Activated CD8-positive, alpha-beta memory T cell treated with anti-CD3 and anti-CD28 coated beads for 1 hour (primary cell): ENCODE measurements at regions not wholly inside any gene's neighbourhood (a gene's known extent, or its start where the extent isn't known, plus 50 kb on each side); places are given as distances from the start of the nearest gene placed in this dataset.

Source experiments
- DNase-seq, 2 donors: peaks; one replicate each; pipeline ENCODE4 v3.0.0-alpha.2; 2020; ENCODE audit warnings: low read depth in 1 of 2; ENCODE audit errors: extremely low read depth in 1 of 2

GRCh38 chr9:117549444-117549843, 134.6 kb upstream of the ASTN2 start:
- no peak for DNase-seq

GRCh38 chr9:117548556-117548955, 133.7 kb upstream of the ASTN2 start:
- no peak for DNase-seq

- no peak for DNase-seq
Measured at GRCh38 chr9:117547904-117548303, 133.0 kb upstream of the ASTN2 start.

GRCh38 chr9:117546894-117547678, 132.2 kb upstream of the ASTN2 start:
- DNase-seq: no peak

GRCh38 chr9:117545846-117546245, 131.0 kb upstream of the ASTN2 start:
- no peak for DNase-seq

GRCh38 chr9:117543089-117543488, 128.2 kb upstream of the ASTN2 start:
- DNase-seq: no peak

GRCh38 chr9:117542021-117542420, 127.2 kb upstream of the ASTN2 start:
- no peak for DNase-seq

- no peak for DNase-seq
Measured at GRCh38 chr9:117541181-117541580, 126.3 kb upstream of the ASTN2 start.

GRCh38 chr9:117535973-117536372, 121.1 kb upstream of the ASTN2 start:
- DNase-seq: no peak

- no peak for DNase-seq
Measured at GRCh38 chr9:117535434-117535833, 120.6 kb upstream of the ASTN2 start.

GRCh38 chr9:117528225-117528624, 113.4 kb upstream of the ASTN2 start:
- DNase-seq: no peak

GRCh38 chr9:117526674-117527073, 111.8 kb upstream of the ASTN2 start:
- DNase-seq: no peak

- DNase-seq: no peak
Measured at GRCh38 chr9:117523531-117524153, 108.8 kb upstream of the ASTN2 start.

- DNase-seq: no peak
Measured at GRCh38 chr9:117521293-117521692, 106.4 kb upstream of the ASTN2 start.

GRCh38 chr9:117516676-117517632, 102.1 kb upstream of the ASTN2 start:
- DNase-seq: no peak

GRCh38 chr9:117511852-117512481, 97.1 kb upstream of the ASTN2 start:
- no peak for DNase-seq

GRCh38 chr9:117496307-117496706, 81.5 kb upstream of the ASTN2 start:
- no peak for DNase-seq

- DNase-seq: no peak
Measured at GRCh38 chr9:117494401-117495090, 79.7 kb upstream of the ASTN2 start.

GRCh38 chr9:117492476-117492875, 77.6 kb upstream of the ASTN2 start:
- no peak for DNase-seq

GRCh38 chr9:117491491-117491890, 76.6 kb upstream of the ASTN2 start:
- DNase-seq: no peak
